DND-41 (cell line): ENCODE measurements at regions not wholly inside any gene's neighbourhood (a gene's known extent, or its start where the extent isn't known, plus 50 kb on each side); places are given as distances from the start of the nearest gene placed in this dataset.

ENCODE experiments used
- ATAC-seq: fragments of 200-7000 bp; cut with Tn5 transposase; 3 replicates; pipeline ENCODE4 v1.9.1; 2021; ENCODE audit warnings: low read depth; ENCODE audit not compliant: insufficient read depth
- DNase-seq: peaks from one replicate; pipeline ENCODE4 v3.0.0-alpha.2; 2020
- H2AFZ ChIP-seq: 2 replicates; pipeline ENCODE4 v1.6.0; 2012; ENCODE audit warnings: low read depth, low read length
- H3K27ac ChIP-seq: 2 replicates; pipeline ENCODE4 v1.5.1; 2012; ENCODE audit warnings: low read length, inconsistent platforms
- H3K27me3 ChIP-seq: fragments of 200-600 bp; sonication (generic); 2 replicates; pipeline ENCODE4 v1.6.0; 2012; ENCODE audit warnings: low read length, mild to moderate bottlenecking, inconsistent platforms; ENCODE audit not compliant: insufficient read depth, poor library complexity
- H3K36me3 ChIP-seq: 2 replicates; pipeline ENCODE4 v1.5.1; 2012; ENCODE audit warnings: low read length, inconsistent platforms; ENCODE audit not compliant: insufficient read depth
- H3K4me1 ChIP-seq: 2 replicates; pipeline ENCODE4 v1.5.1; 2012; ENCODE audit warnings: mild to moderate bottlenecking, low read length; ENCODE audit not compliant: insufficient read depth
- H3K4me2 ChIP-seq: 2 replicates; pipeline ENCODE4 v1.6.0; 2012; ENCODE audit warnings: mild to moderate bottlenecking, moderate library complexity, low read length, inconsistent platforms; ENCODE audit not compliant: insufficient read depth
- H3K4me3 ChIP-seq, 2 experiments: fragments of 200-600 bp in 1 of 2; shearing (Covaris generic) in 1 of 2; 2 replicates each; pipeline ENCODE4 v1.5.1; 2012 to 2016; ENCODE audit warnings: inconsistent platforms in 2 of 2, low read length in 2 of 2, mild to moderate bottlenecking in 2 of 2, low read depth in 1 of 2, moderate library complexity in 1 of 2
- H3K79me2 ChIP-seq: 2 replicates; pipeline ENCODE4 v1.6.0; 2012; ENCODE audit warnings: low read length, inconsistent platforms; ENCODE audit not compliant: insufficient read depth
- H3K9ac ChIP-seq: 2 replicates; pipeline ENCODE4 v1.6.0; 2012; ENCODE audit warnings: low read depth, mild to moderate bottlenecking, inconsistent platforms, low read length, moderate library complexity
- H3K9me3 ChIP-seq: 2 replicates; pipeline ENCODE4 v1.5.1; 2012; ENCODE audit warnings: low read length, moderate library complexity, mild to moderate bottlenecking, inconsistent platforms; ENCODE audit not compliant: insufficient read depth, severe bottlenecking
- H4K20me1 ChIP-seq: 2 replicates; pipeline ENCODE4 v1.6.0; 2012; ENCODE audit warnings: low read length; ENCODE audit not compliant: insufficient read depth
- EZH2 ChIP-seq: IDR thresholded peaks from 3 replicates; pipeline ENCODE4 v1.6.1; 2012; ENCODE audit warnings: borderline replicate concordance, low read depth, mild to moderate bottlenecking, moderate library complexity, low read length, inconsistent platforms; ENCODE audit not compliant: severe bottlenecking
- TF ChIP-seq, protein P1 (sequence below): IDR thresholded peaks from 2 replicates; pipeline ENCODE4 v1.5.1; 2012; ENCODE audit warnings: borderline replicate concordance, low read length, moderate library complexity, mild to moderate bottlenecking; ENCODE audit not compliant: poor library complexity, severe bottlenecking; ENCODE audit errors: extremely low read depth

GRCh38 chr15:31752065-31752762 lies 278.1 kb upstream of the CHRNA7 start:
- Histone ChIP-seq H4K20me1 (no peaks in the 10 kb centered on the region), H3K79me2 (no peaks in the 10 kb centered on the region), H3K27ac (no peak overlapping the region), H2AFZ (no peak overlapping the region), H3K4me2 (no peak overlapping the region), H3K9ac (no peak overlapping the region), H3K36me3 (no peaks in the 10 kb centered on the region), H3K4me3 (no peak overlapping the region), H3K4me1 (no peaks in the 10 kb centered on the region), H3K27me3 (no peaks in the 10 kb centered on the region), H3K9me3 (no peaks in the 10 kb centered on the region)
- DNase-seq (no peak), ATAC-seq (no peak)
- no peak for TF ChIP-seq EZH2
- TF ChIP-seq, protein P1, sequence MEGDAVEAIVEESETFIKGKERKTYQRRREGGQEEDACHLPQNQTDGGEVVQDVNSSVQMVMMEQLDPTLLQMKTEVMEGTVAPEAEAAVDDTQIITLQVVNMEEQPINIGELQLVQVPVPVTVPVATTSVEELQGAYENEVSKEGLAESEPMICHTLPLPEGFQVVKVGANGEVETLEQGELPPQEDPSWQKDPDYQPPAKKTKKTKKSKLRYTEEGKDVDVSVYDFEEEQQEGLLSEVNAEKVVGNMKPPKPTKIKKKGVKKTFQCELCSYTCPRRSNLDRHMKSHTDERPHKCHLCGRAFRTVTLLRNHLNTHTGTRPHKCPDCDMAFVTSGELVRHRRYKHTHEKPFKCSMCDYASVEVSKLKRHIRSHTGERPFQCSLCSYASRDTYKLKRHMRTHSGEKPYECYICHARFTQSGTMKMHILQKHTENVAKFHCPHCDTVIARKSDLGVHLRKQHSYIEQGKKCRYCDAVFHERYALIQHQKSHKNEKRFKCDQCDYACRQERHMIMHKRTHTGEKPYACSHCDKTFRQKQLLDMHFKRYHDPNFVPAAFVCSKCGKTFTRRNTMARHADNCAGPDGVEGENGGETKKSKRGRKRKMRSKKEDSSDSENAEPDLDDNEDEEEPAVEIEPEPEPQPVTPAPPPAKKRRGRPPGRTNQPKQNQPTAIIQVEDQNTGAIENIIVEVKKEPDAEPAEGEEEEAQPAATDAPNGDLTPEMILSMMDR = no peak

DNA sequence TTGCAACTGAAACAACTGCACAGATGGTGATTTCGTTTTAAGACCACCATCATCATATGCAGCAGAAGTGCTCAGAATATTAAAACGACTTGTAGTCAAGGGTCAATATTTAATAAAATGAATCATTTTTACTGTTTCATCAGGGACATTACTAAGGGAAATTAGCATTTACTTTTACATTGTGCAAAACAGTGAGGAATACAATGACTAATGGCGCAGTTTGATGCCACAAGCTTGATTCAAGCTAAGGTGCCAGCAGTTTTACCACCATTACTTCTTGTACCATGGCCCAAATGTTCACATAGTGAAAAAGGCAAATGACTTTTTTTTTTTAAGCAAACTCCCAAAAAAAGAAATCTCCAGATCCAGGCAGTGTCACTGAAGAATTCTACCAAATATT lies 277.4 kb upstream of the CHRNA7 start:
- Histone ChIP-seq H3K9me3 (no peaks in the 10 kb centered on the region), H3K79me2 (no peaks in the 10 kb centered on the region)

GRCh38 chr15:31758126-31758525 lies 272.2 kb upstream of the CHRNA7 start:
- ATAC-seq (no peak), DNase-seq (no peak)
- H3K27me3 ChIP-seq = peaks cover 2% of the 10 kb centered on the region
- H4K20me1 ChIP-seq = no peaks in the 10 kb centered on the region
- H3K4me3 ChIP-seq = no peak overlapping the region
- no peaks in the 10 kb centered on the region for H3K79me2 ChIP-seq
- no peak overlapping the region for H3K9ac ChIP-seq
- no peak for TF ChIP-seq EZH2
- TF ChIP-seq, protein P1 = no peak
- no peak overlapping the region for H3K4me2 ChIP-seq
- H3K36me3 ChIP-seq = no peaks in the 10 kb centered on the region
- H2AFZ ChIP-seq = no peak overlapping the region
- H3K27ac ChIP-seq = no peak overlapping the region
- H3K9me3 ChIP-seq = no peaks in the 10 kb centered on the region
- no peaks in the 10 kb centered on the region for H3K4me1 ChIP-seq

More for the DNA sequence above, 277.4 kb upstream of the CHRNA7 start:
- H2AFZ ChIP-seq = no peak overlapping the region
- no peaks in the 10 kb centered on the region for H4K20me1 ChIP-seq
- H3K4me2 ChIP-seq = no peak overlapping the region
- H3K36me3 ChIP-seq = no peaks in the 10 kb centered on the region
- no peak overlapping the region for H3K4me3 ChIP-seq
- H3K27ac ChIP-seq = no peak overlapping the region
- H3K4me1 ChIP-seq = no peaks in the 10 kb centered on the region
- no peak for TF ChIP-seq EZH2
- TF ChIP-seq, protein P1 = no peak
- no peak for ATAC-seq
- no peak for DNase-seq
- no peaks in the 10 kb centered on the region for H3K27me3 ChIP-seq
- no peak overlapping the region for H3K9ac ChIP-seq
